ENCODE measurements at regions not wholly inside any gene's neighbourhood (a gene's known extent, or its start where the extent isn't known, plus 50 kb on each side); places are given as distances from the start of the nearest gene placed in this dataset.
A peak's percentile ranks its signal among the peaks of the same experiment; 100 is the strongest.

- WGBS, 2 donors (ENCODE audit: low coverage in 1 of 2) = 13 to 19% methylated on average over 4 to 6 of the region's 6 CpGs
- TF ChIP-seq POLR2A (IDR thresholded peaks at IDR 0.05) (no peak), CTCF (IDR thresholded peaks at IDR 0.05) (no peak), EP300 (IDR thresholded peaks at IDR 0.05) (no peak), POLR2AphosphoS5 (IDR thresholded peaks at IDR 0.05) (no peak)
- no peaks in the 10 kb centered on the region for H3K36me3 ChIP-seq
- H3K4me3 ChIP-seq = no peak overlapping the region
- no peaks in the 10 kb centered on the region for H3K27me3 ChIP-seq
- peaks cover 5 to 30% (median 14%) of the 10 kb centered on the region in 3 donors for H3K4me1 ChIP-seq
- H3K9me3 ChIP-seq = no peaks in the 10 kb centered on the region
- H3K27ac ChIP-seq = peak overlapping the region in 1 of 4 donors; percentile 16
- no peak for ATAC-seq
These were observed 111.4 kb upstream of the CACUL1 start for GRCh38 chr10:118865998-118866693.

GRCh38 chr10:118867768-118868167, 113.0 kb upstream of the CACUL1 start:
- TF ChIP-seq POLR2AphosphoS5 (IDR thresholded peaks at IDR 0.05) = no peak
- TF ChIP-seq CTCF (IDR thresholded peaks at IDR 0.05) = no peak
- TF ChIP-seq POLR2A (IDR thresholded peaks at IDR 0.05) = no peak
- TF ChIP-seq EP300 (IDR thresholded peaks at IDR 0.05) = no peak
- no peaks in the 10 kb centered on the region for H3K36me3 ChIP-seq
- H3K27me3 ChIP-seq = no peaks in the 10 kb centered on the region
- H3K4me1 ChIP-seq = peaks cover 5 to 37% (median 14%) of the 10 kb centered on the region in 3 donors
- H3K4me3 ChIP-seq = no peak overlapping the region
- H3K9me3 ChIP-seq = no peaks in the 10 kb centered on the region
- 69 to 100% methylated on average over 3 of the region's 3 CpGs for WGBS, 2 donors (ENCODE audit: low coverage in 1 of 2)
- H3K27ac ChIP-seq = no peak overlapping the region
- ATAC-seq = no peak

GRCh38 chr10:118868589-118868988, 113.8 kb upstream of the CACUL1 start:
- no peaks in the 10 kb centered on the region for H3K9me3 ChIP-seq
- no peak for ATAC-seq
- peaks cover 8 to 46% (median 14%) of the 10 kb centered on the region in 3 donors for H3K4me1 ChIP-seq
- no peak overlapping the region for H3K4me3 ChIP-seq
- TF ChIP-seq POLR2A (IDR thresholded peaks at IDR 0.05) (no peak), POLR2AphosphoS5 (IDR thresholded peaks at IDR 0.05) (no peak), EP300 (IDR thresholded peaks at IDR 0.05) (no peak), CTCF (IDR thresholded peaks at IDR 0.05) (no peak)
- H3K36me3 ChIP-seq = no peaks in the 10 kb centered on the region
- H3K27ac ChIP-seq = no peak overlapping the region
- 68 to 77% methylated on average over 5 of the region's 5 CpGs for WGBS, 2 donors (ENCODE audit: low coverage in 1 of 2)
- no peaks in the 10 kb centered on the region for H3K27me3 ChIP-seq

DNA sequence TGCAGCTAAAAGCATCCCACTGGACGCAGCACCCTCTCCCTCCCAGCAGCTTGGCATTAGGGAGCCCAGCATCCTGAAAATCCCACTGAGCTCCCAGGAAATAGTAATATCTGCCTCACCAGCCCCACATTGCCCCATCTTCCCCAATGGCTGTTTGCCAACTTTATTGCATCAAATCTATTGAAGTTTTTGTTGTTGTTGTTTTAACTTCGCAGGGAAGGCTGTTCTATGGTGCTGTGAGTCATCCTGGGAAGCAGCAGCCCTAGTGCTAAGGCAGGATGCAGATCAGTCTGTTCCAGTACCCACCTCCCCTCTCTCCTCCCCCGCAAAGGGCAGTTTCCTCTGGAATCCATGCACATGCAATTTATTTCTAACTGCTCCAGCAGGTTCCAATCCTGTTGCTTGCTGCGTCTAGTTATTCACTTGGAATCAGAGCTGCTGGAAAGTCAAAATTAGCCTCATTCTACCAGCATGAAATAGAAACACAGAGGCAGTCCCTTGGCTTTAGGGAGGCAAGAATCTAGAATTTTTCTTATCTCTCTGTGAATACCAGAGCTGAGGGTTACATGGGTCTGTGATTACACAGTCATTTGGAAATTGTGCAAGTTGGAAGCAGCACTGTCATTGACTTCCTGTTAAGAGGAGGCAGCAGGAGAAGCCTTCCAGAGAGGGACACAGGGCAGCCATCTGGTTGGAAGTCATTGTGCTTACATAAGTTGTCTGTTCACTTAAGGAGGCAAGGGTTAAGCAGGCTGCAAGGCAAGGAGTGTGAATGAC, 115.9 kb upstream of the CACUL1 start:
- peaks cover 8 to 42% (median 14%) of the 10 kb centered on the region in 3 donors for H3K4me1 ChIP-seq
- TF ChIP-seq POLR2AphosphoS5 (IDR thresholded peaks at IDR 0.05) (peak; percentile 42), POLR2A (IDR thresholded peaks at IDR 0.05) (no peak), EP300 (IDR thresholded peaks at IDR 0.05) (no peak), CTCF (IDR thresholded peaks at IDR 0.05) (no peak)
- H3K4me3 ChIP-seq = no peak overlapping the region
- ATAC-seq = peak; percentile 50
- H3K36me3 ChIP-seq = no peaks in the 10 kb centered on the region
- no peaks in the 10 kb centered on the region for H3K9me3 ChIP-seq
- peak overlapping the region in 1 of 4 donors; percentile 15 for H3K27ac ChIP-seq
- 5 to 24% methylated on average over 3 to 4 of the region's 4 CpGs for WGBS, 2 donors (ENCODE audit: low coverage in 1 of 2)
- no peaks in the 10 kb centered on the region for H3K27me3 ChIP-seq

All from gastroesophageal sphincter (tissue), 4 donors.